SW 1271 (cell line): ENCODE measurements at regions not wholly inside any gene's neighbourhood (a gene's known extent, or its start where the extent isn't known, plus 50 kb on each side); places are given as distances from the start of the nearest gene placed in this dataset.

Source experiments
- DNase-seq, 2 experiments: peaks; one replicate each; lab custom pipeline; 2025; lab: John Stamatoyannopoulos, UW

DNA sequence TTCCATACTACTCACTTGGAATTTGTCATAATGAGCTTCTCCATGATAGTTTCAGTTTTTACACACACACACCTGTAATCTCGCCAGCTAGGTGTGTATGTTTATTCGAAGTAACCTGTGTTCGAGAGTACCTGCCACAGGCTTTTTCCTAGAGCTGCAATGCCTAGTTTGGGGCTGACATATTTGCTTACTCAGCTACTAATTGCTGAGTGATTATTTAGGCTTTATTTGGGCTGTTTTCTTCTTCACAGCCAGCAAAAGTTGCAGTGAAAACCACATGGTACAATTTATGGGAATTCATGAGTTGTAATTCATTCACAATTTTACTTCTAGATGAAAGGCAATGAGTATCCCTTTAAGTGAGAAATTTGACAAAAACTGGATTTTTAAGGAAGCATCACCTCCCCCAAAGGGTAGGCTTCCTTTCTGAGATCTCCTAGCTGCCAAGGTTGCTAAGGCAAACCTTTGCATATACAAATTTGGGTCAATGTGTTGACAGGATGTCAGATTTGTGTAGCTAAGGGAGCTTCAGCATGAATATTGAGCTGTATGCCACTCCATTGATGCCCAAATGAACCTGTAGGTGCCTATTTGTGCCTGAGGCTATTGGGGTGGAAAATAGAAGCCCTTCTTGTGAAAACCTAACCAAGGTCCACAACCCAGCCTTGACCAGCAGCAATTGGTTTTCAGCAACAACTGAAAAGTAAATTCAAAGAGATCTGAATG, 108.7 kb upstream of the OTX2 start:
- DNase-seq: no peak

DNA sequence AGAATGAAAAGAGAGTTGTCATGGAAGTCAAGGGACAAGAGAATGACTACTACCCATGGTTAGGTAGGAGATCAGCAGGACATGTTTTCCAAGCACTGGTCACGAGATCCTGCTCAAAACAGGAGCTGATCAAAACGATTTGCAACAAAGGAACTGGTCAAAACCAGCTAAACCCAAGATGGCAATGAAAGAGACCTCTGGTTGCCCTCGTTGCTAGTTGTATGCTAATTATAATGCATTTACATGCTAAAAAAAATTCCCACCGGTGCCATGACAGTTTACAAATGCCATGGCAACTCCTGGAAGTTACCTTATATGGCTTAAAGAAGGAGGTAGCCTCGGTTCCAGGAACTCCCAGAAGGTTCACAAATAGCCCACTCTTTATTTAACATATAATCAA, 95.0 kb upstream of the OTX2 start:
- no peak for DNase-seq

DNA sequence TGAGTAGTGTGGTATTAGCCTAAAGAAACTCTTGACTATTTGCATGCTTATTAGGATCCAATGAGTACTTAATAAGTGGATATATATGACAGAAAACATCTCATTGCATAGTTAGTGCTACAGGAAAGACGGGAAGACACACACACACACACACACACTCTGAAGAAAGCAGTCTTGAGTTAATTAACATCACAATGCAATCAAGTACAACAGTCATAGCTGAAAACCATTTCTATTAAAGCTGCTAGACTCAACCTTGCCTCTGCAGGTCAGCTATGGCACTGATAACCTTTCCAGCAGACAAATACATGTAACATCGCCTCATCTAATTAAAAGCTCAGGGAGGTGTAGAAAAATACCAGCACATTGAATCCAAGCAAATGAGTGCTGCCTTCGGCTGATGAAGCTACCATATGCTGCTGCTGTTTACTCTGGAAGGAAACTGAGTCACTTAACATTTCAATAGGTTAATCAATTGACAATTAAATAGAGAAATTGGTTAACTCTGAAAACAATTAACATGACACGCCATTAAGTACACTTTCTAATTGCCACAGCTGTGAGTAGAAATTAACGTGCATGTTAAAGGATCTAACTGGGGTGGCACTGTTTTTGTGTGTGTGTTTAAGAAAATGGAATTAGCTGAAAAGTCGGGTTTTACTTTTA, 93.2 kb upstream of the OTX2 start:
- DNase-seq: no peak

DNA sequence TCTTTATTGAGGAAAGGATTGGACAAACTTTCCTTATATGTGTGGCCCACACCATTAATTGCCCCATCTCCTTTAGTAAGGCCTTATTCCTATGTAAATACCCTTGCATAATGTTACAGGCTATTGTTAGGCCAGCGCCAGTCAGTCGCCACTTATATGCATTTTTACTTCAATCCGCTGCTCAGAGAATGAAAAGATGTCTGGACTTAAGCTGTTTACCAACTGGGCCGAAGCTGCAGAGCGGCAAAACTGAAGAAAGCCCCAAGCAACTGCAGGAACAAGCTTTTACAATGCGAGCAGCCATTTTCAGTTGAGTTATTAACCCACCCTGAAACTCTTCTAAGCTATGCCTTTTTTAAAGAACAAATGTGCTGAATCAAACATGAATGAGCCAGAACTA, 92.1 kb upstream of the OTX2 start:
- DNase-seq: no peak

DNA sequence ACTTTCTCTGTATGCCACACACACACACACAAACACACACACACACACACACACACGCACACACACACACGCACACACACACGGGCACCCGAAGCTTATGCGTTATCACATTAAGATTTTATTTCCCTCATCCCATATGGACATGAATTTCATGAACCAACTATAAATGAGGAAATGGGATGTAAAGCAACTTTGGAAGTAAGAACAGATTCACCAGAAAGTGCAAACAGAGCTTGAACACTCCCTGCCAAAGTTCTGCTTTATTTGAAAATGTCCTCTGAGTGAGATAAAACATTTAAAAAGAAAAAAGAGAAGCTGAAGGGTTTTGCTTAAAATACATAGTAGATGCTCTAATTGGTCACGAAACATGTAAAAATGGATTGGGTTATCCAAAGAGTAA, 90.4 kb upstream of the OTX2 start:
- no peak for DNase-seq

DNA sequence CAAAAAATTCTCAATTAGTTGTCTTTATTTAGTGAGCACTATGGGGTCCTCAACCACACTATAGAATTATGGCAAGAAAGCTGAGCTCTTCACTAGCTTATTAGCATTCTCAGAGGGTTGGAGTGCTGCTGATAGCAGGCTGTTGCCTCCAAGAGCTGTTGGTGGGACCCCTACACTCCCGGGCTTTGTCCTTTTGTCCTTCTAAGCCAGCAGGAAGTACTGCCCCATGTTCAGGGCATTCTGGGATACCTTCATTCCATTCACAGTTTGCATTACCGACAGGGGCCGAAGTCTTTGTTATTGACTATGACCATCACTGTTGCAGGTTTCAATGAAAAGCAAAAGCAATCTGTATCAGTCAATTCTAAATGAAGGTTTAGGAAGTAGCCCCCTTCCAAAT, 89.5 kb upstream of the OTX2 start:
- DNase-seq: no peak

DNA sequence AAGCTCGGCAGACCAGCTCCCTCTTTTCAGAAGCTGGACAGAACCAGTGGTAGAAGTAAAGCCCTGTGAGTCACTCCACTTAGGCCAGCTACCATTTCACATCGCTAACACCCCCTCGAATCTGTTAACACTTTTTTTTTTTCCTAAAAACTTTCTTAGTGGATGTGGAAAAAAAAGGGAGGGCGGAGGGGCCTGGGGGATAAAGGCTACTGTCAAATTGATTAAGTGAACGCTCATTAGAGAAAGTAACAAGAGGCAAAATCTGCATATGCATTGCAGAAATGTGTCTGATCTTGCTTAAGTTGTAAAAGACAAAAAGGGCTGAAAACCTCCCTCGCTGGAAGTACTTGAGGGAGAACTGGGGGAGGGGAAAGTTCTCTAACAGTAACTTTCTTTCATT, 86.6 kb upstream of the OTX2 start:
- no peak for DNase-seq

DNA sequence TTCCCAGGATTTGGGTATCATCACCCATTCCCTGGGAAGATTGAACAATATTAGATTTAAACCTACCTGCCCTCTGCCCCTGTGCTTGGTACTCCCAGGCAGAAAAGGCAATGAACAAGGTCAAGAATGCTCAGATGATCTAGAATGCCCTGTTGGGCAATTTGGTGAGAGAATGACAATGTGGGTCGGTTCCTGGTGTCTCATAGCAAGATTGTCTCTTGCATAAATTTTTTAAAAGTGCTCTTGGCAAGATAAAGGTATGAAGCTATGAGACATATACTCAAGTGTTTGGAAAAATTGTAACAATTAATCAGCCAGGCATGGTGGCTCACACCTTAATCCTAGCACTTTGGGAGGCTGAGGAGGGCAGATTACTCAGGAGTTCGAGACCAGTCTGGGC, 86.0 kb upstream of the OTX2 start:
- no peak for DNase-seq

DNA sequence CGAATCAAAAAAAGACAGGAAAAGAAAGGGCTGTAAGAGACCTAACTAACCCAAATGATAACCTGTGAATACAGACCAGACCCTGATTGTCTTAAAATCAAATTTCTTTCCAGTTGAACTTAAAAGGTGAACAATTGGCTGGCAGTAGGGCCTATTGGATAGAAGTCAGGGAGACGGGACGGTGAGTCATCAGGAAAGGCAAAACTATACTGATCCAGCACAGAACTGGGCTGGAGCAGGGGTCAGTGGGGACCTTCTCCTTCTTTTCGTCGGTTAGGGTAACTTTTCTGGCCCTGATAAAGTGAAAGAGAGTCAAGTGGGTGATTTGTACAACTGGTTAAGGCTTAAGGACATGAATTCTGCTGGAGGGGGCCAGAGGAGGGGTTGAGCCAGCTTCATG, 84.9 kb upstream of the OTX2 start:
- no peak for DNase-seq

DNA sequence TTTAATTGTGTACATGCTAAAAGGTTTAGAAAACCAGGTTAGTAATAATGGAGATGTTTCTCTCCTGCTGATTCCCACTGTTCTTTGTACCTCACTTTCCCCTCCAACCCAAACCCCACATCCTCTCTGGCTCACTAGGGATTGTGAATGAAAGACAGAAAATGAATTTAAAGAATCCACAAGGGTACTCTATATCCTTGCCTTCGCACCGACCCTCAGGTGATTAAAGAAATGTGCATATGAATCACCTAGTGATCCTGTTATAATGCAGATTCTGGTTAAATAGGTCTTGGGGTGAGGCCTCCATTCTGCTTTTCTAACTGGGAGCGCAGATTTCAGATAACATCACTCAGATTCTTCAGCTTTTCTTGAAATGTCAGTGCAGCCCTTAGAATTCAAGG, 84.3 kb upstream of the OTX2 start:
- DNase-seq: no peak

DNA sequence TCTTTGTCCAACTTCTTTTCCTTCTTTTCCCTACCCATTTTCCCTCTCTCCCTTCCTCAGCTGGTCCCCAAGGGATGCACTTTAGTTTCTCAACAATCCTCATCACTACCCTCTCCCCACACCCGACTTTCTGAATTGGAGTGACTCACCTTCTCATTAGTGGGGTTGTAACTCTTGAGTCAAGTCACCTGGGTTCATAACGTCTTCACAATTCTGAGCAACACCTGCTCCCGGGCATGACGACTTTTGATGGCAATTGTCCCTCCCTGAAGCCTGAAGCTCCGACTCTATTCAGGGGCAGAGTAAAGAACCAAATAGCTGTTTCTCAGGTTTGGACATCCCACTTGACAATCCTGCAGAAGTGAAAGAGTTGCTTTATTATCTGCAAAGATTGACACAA, 82.7 kb upstream of the OTX2 start:
- DNase-seq: no peak

DNA sequence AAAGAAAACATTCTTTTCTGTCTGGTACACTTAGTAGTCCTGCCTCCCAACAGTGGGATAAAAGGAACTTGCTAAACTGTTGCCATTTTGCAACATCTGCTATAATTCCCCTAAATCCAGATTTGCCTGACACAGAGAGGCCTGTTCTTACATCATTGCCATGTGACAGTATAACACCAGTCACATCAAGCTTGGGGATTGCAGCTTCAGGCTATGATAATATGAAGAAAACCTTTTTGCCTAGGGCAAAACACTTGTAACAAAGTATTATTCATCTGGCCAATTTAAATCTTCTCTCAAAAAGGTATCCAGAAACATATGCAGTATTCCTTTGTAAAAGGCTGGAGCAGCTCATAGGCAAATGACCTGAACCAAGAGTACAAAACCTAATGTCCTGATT, 80.9 kb upstream of the OTX2 start:
- no peak for DNase-seq

DNA sequence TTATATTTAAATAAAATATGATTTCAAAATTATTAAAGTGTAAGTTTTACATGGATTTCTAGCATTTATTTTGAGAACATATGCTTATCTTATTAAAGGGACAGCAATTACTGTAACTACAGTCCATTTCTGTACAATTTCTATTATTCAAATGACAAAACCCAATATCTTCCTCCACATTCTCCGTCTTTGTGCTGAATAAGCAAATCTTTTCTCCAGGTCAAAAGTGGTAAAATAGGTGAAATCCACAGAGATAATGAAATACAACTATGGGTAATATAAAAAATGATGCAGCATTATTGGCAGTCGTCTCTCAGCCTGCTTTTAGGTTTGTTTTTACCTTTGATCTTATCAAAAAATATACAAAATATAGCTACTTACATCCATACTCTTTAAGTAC, 79.4 kb upstream of the OTX2 start:
- DNase-seq: no peak

DNA sequence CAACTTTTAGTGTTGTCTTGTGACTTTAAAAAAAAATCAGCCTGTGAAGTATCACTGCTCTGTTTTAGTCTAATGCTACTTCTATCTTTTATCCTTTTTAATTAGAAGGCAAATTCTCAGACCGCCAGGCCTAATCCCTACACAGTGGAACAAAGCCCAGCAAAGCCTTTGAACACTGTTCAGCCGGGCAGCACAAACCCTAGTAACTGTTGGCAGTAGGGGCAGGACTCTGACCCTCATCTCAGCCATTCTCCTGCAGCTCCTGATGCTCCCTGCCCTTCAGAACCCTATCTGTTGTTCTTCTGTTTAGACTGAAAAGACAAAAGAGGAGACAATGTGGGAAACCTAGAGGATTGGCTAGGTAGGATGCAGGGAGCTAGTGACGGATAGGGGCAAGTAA, 78.0 kb upstream of the OTX2 start:
- DNase-seq: no peak

DNA sequence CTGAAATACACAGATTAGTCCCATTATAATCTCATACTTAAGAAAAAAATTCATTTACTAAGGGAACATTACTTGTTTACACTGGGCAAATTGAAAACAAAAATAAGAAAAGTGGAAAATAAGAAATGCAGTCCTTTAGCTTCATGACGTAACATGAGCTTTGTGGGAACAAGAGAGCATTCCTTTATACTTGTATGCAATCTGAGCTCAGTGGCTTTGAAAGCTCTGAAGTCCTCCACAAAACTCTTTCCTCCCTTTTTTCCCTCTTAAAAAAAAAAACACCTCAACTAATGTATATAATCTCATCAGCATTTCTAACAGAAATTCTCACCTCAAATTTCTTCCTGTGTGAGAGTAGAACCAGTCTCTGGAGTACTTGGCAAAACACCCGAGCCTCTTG, 76.9 kb upstream of the OTX2 start:
- no peak for DNase-seq

DNA sequence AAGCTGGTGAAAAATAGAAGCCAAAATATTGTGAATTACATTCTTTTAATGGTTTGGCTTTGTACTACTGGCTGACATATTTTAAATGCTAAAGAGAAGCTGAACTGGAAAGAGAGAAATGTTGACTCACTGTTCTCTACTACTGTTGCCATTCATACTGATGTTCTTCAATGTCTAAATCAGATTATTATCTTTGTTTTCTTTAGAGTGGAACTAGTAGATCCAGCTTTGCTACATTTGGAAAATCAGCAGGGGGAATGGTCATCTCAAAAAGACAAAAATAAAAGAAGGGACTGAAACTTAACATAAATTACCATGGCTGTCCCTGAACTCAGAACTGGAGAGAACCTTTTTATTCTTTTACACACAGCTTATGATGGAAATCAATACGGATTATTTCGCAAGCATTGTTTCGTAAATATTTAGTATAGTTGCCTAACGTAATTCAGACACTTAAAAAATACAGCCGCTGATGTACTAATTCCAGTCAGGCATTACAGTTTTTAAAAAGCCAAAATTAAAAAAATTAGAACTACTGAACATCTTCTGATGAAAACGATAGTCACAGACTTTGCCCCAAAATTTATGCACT, 76.3 kb upstream of the OTX2 start:
- DNase-seq: no peak

DNA sequence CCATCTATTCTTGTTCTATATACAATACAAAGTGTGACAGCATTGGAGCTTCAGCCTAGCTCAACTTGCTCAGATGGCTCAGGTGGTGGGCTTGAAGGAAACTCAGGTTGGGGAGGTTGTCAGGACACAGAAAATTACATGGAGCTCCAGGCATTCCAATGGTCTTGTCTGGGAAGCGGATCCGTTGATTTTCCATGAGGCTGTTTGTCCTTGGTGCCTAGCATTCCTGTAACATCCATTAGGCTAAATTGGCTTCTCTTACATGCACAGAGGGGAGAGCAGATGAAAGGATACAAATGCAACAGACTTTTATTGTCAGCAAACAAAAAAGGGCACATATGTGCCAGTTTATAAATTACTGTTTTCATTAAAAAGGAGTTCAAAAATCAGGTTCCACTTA, 75.5 kb upstream of the OTX2 start:
- DNase-seq: no peak

DNA sequence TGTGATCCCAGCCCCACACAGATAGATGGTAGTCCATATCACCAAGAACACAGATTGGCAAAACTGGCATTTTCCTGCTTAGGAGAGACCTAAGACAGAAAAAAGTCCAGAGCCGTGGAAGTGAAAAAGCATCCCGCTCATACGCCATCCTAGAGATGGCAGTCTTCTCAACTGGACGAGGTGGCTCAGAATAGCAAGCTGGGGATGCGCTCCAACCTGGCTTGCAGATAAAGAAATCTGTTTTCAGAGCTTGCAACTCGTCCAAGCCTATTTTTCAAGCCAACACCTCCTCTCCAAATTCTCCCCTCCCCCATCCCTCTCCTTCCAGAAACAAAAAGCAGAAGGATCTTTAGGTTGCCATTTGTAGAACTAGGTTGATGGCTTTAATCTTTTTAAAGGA, 74.3 kb upstream of the OTX2 start:
- DNase-seq: no peak

DNA sequence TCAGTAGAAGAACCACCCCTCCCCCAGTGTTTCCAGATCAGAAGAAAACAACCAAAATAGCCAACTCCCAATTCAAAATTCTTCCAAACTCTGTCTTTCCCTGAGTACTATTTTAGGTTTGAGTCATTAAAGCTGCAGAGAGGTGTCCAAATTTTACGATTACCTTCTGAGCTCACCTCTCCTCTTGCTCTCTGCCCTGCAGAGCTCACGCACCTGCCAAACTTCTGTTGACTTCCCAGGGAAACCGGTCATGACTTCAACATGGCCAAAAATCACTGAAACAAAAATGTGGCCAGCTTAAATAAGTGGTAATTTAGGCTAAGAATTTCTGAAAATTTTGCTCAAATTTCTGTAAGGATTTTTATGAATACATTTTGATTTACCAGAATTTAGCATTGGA, 70.9 kb upstream of the OTX2 start:
- no peak for DNase-seq

DNA sequence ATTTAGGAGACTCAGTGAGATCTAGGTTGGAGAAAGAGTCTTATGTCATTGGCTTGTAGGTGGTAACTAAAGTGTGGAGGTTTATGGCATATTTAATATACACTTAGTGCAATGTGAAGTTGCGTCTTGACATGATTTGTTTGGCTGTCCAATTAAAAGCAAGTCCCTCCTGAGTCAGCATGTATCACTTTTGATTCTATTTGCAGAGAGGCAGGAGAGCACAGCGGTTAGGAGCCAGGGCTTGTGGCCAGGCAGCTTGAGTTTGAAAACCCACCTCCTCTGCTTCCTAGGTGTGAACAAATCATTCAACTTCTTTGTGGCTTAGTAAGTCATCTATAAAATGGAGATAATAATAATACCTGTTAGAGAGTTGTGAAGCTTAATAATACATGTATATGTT, 68.5 kb upstream of the OTX2 start:
- no peak for DNase-seq

DNA sequence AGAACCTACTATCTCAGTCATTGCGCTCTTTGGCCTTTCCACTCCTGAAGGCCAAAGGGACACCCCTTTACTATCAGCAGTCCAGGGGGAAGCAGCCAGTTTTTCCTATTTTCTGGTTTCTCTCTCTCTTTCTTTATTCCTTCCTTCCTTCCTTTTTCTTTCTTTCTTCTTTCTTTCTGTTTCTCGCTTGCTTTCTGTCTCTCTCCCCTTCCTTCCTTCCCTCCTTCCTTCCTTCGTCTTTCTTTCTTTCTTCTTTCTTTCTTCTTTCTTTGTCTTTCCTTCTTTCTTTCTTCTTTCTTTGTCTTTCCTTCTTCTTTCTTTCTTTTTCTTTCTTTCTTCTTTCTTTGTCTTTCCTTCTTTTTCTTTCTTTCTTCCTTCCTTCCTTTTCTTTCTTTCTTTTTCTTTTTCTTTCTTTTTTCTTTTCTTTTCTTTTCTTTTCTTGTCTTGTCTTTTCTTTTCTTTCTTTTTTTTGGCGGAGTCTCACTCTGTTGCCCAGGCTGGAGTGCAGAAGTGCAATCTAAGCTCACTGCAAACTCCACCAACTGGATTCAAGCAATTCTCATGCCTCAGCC, 64.9 kb upstream of the OTX2 start:
- no peak for DNase-seq

DNA sequence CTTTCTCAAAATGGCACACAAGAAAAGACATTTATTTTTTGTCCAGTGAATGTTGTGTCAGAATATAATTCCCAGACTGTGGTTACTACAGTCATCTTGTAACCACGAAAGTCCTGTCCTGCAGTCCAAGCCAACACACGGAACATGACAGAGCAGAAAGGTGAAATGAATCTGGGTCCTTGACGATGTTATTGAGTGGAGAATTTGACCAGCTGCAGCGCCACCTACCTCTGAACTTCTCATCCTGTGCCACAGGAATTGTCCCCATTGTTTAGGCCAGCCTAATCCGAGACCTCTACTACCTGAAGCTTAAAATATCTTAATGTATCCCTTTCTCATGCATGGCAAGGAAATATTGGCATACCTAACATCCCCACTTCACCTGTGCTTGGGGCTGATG, 64.1 kb upstream of the OTX2 start:
- no peak for DNase-seq

DNA sequence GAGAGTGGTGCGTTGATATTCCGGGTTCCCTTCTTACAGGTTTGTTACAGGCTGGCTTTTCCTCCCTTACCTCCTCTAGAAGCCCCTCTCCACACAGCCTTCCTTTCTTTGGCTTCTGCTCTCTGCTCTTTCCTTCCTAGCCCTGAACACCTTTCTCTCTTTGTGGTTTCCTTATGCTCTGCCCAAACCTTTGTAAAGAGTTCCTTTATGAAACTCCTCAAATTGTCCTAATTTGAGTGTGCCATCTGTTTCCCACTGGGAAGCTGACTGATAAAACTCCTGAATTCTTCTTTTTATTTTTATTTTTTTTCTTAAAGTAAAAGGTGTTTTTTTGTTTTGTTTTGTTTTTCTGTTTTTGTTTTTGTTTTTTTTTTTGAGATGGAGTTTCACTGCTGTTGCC, 60.1 kb upstream of the OTX2 start:
- DNase-seq: no peak

DNA sequence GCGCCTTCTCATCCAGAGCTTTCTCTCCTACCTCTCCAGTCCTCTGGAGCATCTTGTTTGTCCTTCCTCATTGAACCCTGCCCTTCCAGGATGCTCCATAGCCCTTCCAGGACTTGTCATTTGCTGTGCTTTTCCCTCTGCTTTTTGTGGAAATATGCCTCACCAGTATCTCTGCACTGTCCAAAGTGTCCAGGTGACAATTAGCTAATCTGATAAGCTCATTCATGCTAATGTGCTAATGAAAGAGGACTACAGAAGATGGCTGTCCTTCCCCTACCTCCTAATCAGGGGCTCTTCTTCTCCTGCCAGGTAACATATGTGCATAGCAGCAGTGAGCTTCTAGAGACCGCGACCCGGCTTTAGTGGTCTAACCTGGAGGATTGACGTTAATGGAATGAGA, 58.4 kb upstream of the OTX2 start:
- DNase-seq: no peak
